ENCODE measurements at regions not wholly inside any gene's neighbourhood (a gene's known extent, or its start where the extent isn't known, plus 50 kb on each side); places are given as distances from the start of the nearest gene placed in this dataset.

- Histone ChIP-seq H2AFZ (ENCODE audit: low read depth, low read length) (no peak overlapping the region), H3K9me3 (ENCODE audit: low read length) (no peaks in the 10 kb centered on the region), H3K4me3 (ENCODE audit: low read length) (no peak overlapping the region), H3K36me3 (ENCODE audit: insufficient read depth, low read length) (no peaks in the 10 kb centered on the region), H3K27me3 (ENCODE audit: insufficient read depth, low read length) (no peaks in the 10 kb centered on the region), H3K4me1 (ENCODE audit: insufficient read depth, low read length) (peaks cover 4% of the 10 kb centered on the region)
Measured at GRCh38 chr11:23990346-23991164, 506.3 kb upstream of the LUZP2 start.

- no peaks in the 10 kb centered on the region for H3K27me3 ChIP-seq (ENCODE audit: insufficient read depth, low read length)
- no peaks in the 10 kb centered on the region for H3K36me3 ChIP-seq (ENCODE audit: insufficient read depth, low read length)
Measured at GRCh38 chr11:23991165-23991539, 505.7 kb upstream of the LUZP2 start.

GRCh38 chr11:23995891-23996290, 501.0 kb upstream of the LUZP2 start:
- Histone ChIP-seq H3K9me3 (ENCODE audit: low read length) (no peaks in the 10 kb centered on the region), H2AFZ (ENCODE audit: low read depth, low read length) (no peak overlapping the region), H3K4me1 (ENCODE audit: insufficient read depth, low read length) (no peaks in the 10 kb centered on the region), H3K4me3 (ENCODE audit: low read length) (no peak overlapping the region), H3K27me3 (ENCODE audit: insufficient read depth, low read length) (no peaks in the 10 kb centered on the region), H3K36me3 (ENCODE audit: insufficient read depth, low read length) (no peaks in the 10 kb centered on the region)

More at GRCh38 chr11:23991165-23991539, 505.7 kb upstream of the LUZP2 start:
- no peaks in the 10 kb centered on the region for H3K9me3 ChIP-seq (ENCODE audit: low read length)
- H3K4me1 ChIP-seq (ENCODE audit: insufficient read depth, low read length): peaks cover 4% of the 10 kb centered on the region
- no peak overlapping the region for H2AFZ ChIP-seq (ENCODE audit: low read depth, low read length)
- no peak overlapping the region for H3K4me3 ChIP-seq (ENCODE audit: low read length)

- H3K27me3 ChIP-seq (ENCODE audit: insufficient read depth, low read length): no peaks in the 10 kb centered on the region
- H3K4me1 ChIP-seq (ENCODE audit: insufficient read depth, low read length): no peaks in the 10 kb centered on the region
- H3K4me3 ChIP-seq (ENCODE audit: low read length): no peak overlapping the region
- no peaks in the 10 kb centered on the region for H3K9me3 ChIP-seq (ENCODE audit: low read length)
- no peak overlapping the region for H2AFZ ChIP-seq (ENCODE audit: low read depth, low read length)
- H3K36me3 ChIP-seq (ENCODE audit: insufficient read depth, low read length): no peaks in the 10 kb centered on the region
Measured at GRCh38 chr11:23997356-23997755, 499.5 kb upstream of the LUZP2 start.

DNA sequence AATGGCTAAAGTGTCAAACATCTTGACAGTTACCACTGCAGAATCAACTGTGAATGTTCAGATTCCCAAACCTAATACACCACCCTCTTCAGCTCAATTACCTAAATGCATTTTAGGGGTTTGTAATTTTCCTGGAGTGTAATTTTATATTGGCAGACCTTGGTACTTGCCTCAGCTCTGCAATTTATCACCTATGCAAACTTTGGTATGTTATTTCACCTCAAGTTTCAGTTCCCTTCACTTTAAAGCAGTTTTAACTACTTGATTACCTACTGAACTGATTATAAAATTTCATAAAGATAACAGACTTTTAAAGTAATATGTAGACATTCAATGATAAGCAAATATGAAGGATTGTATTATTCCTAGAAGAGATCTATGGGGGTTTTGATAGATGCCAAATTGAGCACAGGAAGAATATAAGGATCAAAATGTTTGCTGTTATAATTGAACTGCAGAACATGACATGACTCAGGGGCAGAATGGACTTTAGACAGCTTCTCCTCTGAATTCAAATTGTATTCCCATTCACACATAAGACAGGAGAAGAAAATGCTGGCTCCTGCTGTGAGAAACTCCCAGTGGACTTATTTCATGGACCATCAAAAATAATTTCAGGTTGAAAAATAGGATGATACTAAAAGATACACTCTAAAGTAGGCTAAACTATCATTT, 491.5 kb upstream of the LUZP2 start:
- H3K4me3 ChIP-seq (ENCODE audit: low read length): no peak overlapping the region
- H3K27me3 ChIP-seq (ENCODE audit: insufficient read depth, low read length): no peaks in the 10 kb centered on the region
- no peaks in the 10 kb centered on the region for H3K4me1 ChIP-seq (ENCODE audit: insufficient read depth, low read length)
- no peak overlapping the region for H2AFZ ChIP-seq (ENCODE audit: low read depth, low read length)
- no peaks in the 10 kb centered on the region for H3K36me3 ChIP-seq (ENCODE audit: insufficient read depth, low read length)
- no peaks in the 10 kb centered on the region for H3K9me3 ChIP-seq (ENCODE audit: low read length)

GRCh38 chr11:24043842-24044241, 453.0 kb upstream of the LUZP2 start:
- Histone ChIP-seq H3K27me3 (ENCODE audit: insufficient read depth, low read length) (no peaks in the 10 kb centered on the region), H3K36me3 (ENCODE audit: insufficient read depth, low read length) (no peaks in the 10 kb centered on the region), H3K9me3 (ENCODE audit: low read length) (no peaks in the 10 kb centered on the region), H2AFZ (ENCODE audit: low read depth, low read length) (no peak overlapping the region), H3K4me1 (ENCODE audit: insufficient read depth, low read length) (no peaks in the 10 kb centered on the region), H3K4me3 (ENCODE audit: low read length) (no peak overlapping the region)

DNA sequence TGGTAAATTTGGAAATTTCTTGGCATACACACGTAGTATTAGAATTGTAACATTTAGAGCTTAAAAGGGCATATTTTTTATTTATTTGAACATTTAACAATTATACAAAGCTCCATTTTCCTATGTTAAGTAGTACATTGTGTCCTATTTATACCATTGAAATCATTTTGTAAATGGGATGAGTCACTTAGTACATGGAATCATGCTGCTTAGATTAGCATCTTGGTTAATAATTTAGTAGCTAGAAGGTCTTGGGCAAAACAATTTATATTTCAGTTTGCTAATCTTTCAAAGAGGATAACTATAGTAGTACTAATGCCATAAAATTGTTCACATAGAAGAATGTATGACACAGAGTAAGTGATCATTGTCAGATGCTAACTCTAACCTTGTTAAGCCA, 450.1 kb upstream of the LUZP2 start:
- Histone ChIP-seq H2AFZ (ENCODE audit: low read depth, low read length) (no peak overlapping the region), H3K27me3 (ENCODE audit: insufficient read depth, low read length) (no peaks in the 10 kb centered on the region), H3K4me1 (ENCODE audit: insufficient read depth, low read length) (no peaks in the 10 kb centered on the region), H3K4me3 (ENCODE audit: low read length) (no peak overlapping the region), H3K36me3 (ENCODE audit: insufficient read depth, low read length) (no peaks in the 10 kb centered on the region), H3K9me3 (ENCODE audit: low read length) (no peaks in the 10 kb centered on the region)

GRCh38 chr11:24056051-24056450, 440.8 kb upstream of the LUZP2 start:
- H3K4me1 ChIP-seq (ENCODE audit: insufficient read depth, low read length): no peaks in the 10 kb centered on the region
- no peaks in the 10 kb centered on the region for H3K9me3 ChIP-seq (ENCODE audit: low read length)
- no peaks in the 10 kb centered on the region for H3K27me3 ChIP-seq (ENCODE audit: insufficient read depth, low read length)
- H3K36me3 ChIP-seq (ENCODE audit: insufficient read depth, low read length): no peaks in the 10 kb centered on the region
- no peak overlapping the region for H2AFZ ChIP-seq (ENCODE audit: low read depth, low read length)
- no peak overlapping the region for H3K4me3 ChIP-seq (ENCODE audit: low read length)

- no peaks in the 10 kb centered on the region for H3K9me3 ChIP-seq (ENCODE audit: low read length)
- no peaks in the 10 kb centered on the region for H3K36me3 ChIP-seq (ENCODE audit: insufficient read depth, low read length)
- no peak overlapping the region for H3K4me3 ChIP-seq (ENCODE audit: low read length)
- peaks cover 17% of the 10 kb centered on the region for H3K4me1 ChIP-seq (ENCODE audit: insufficient read depth, low read length)
- no peak overlapping the region for H2AFZ ChIP-seq (ENCODE audit: low read depth, low read length)
- no peaks in the 10 kb centered on the region for H3K27me3 ChIP-seq (ENCODE audit: insufficient read depth, low read length)
Measured at GRCh38 chr11:24060125-24060524, 436.7 kb upstream of the LUZP2 start.

- Histone ChIP-seq H3K9me3 (ENCODE audit: low read length) (no peaks in the 10 kb centered on the region), H3K36me3 (ENCODE audit: insufficient read depth, low read length) (no peaks in the 10 kb centered on the region), H2AFZ (ENCODE audit: low read depth, low read length) (no peak overlapping the region), H3K27me3 (ENCODE audit: insufficient read depth, low read length) (no peaks in the 10 kb centered on the region), H3K4me1 (ENCODE audit: insufficient read depth, low read length) (peaks cover 17% of the 10 kb centered on the region), H3K4me3 (ENCODE audit: low read length) (no peak overlapping the region)
Measured at GRCh38 chr11:24064309-24064903, 432.4 kb upstream of the LUZP2 start.

GRCh38 chr11:24068197-24068596, 428.7 kb upstream of the LUZP2 start:
- H3K4me1 ChIP-seq (ENCODE audit: insufficient read depth, low read length): peaks cover 17% of the 10 kb centered on the region
- H3K9me3 ChIP-seq (ENCODE audit: low read length): no peaks in the 10 kb centered on the region
- H3K4me3 ChIP-seq (ENCODE audit: low read length): no peak overlapping the region
- no peaks in the 10 kb centered on the region for H3K36me3 ChIP-seq (ENCODE audit: insufficient read depth, low read length)
- no peaks in the 10 kb centered on the region for H3K27me3 ChIP-seq (ENCODE audit: insufficient read depth, low read length)
- no peak overlapping the region for H2AFZ ChIP-seq (ENCODE audit: low read depth, low read length)

GRCh38 chr11:24070435-24070834, 426.4 kb upstream of the LUZP2 start:
- Histone ChIP-seq H2AFZ (ENCODE audit: low read depth, low read length) (no peak overlapping the region), H3K4me3 (ENCODE audit: low read length) (no peak overlapping the region), H3K36me3 (ENCODE audit: insufficient read depth, low read length) (no peaks in the 10 kb centered on the region), H3K9me3 (ENCODE audit: low read length) (no peaks in the 10 kb centered on the region), H3K27me3 (ENCODE audit: insufficient read depth, low read length) (no peaks in the 10 kb centered on the region), H3K4me1 (ENCODE audit: insufficient read depth, low read length) (no peaks in the 10 kb centered on the region)

DNA sequence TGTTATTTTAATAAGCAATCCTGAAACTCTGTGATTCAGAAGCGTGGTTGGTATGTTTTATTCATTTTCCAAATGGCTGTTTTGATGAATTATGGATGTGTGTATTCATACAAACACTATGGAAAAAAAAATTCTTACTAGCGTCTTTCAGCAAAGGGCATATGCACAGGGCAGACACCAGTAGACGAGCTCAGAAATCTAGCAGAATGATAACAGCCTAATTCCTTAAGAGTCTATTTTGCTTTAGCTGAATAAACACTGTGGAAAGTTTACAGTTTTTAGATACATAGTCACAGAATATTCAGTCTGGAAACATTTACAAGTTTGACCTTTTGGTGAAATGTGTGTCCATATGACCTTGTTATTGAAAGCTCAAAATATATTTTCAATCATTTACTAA, 418.8 kb upstream of the LUZP2 start:
- H3K9me3 ChIP-seq (ENCODE audit: low read length): no peaks in the 10 kb centered on the region
- H3K27me3 ChIP-seq (ENCODE audit: insufficient read depth, low read length): no peaks in the 10 kb centered on the region
- H3K4me1 ChIP-seq (ENCODE audit: insufficient read depth, low read length): no peaks in the 10 kb centered on the region
- no peak overlapping the region for H3K4me3 ChIP-seq (ENCODE audit: low read length)
- H2AFZ ChIP-seq (ENCODE audit: low read depth, low read length): no peak overlapping the region
- H3K36me3 ChIP-seq (ENCODE audit: insufficient read depth, low read length): no peaks in the 10 kb centered on the region
